K562 (cell line): ENCODE measurements at regions not wholly inside any gene's neighbourhood (a gene's known extent, or its start where the extent isn't known, plus 50 kb on each side); places are given as distances from the start of the nearest gene placed in this dataset.

Experiments used
- ATAC-seq: fragments of 200-7000 bp; cut with Tn5 transposase; 3 replicates; pipeline ENCODE4 v1.9.1; 2020; ENCODE audit warnings: moderate library complexity
- BruUV-seq: library from RNA; stranded (reverse); fragments of 400-500 nt; replicated peaks from 2 replicates; lab custom pipeline; 2021; lab: Mats Ljungman, UMichigan
- CTCF ChIA-PET: fragments of 300-600 bp; formaldehyde crosslinking; extraction: SDS; loops from one replicate; lab custom pipeline; 2021; ENCODE audit warnings: low intra/inter-chr PET ratio; lab: Yijun Ruan, JAX
- POLR2A ChIA-PET: fragments of 300-600, 350-650 bp; sonication (Branson Sonifier 250); formaldehyde crosslinking; extraction: SDS; loops from one replicate; lab custom pipeline; 2021; ENCODE audit warnings: antibody characterized with exemption, inconsistent platforms; lab: Yijun Ruan, JAX
- DNase-seq, 4 experiments: peaks; one replicate each; pipeline versions ENCODE4 v3.0.0 to v3.0.0-alpha.2; 2011 to 2018; ENCODE audit warnings: low spot score in 3 of 4, mixed read lengths in 3 of 4; ENCODE audit errors: extremely low read depth in 1 of 4
- FAIRE-seq: peaks from 2 replicates; lab custom pipeline; 2011; peaks lifted over from hg19 to GRCh38; lab: Jason Lieb, UNC
- H2AFZ ChIP-seq: 2 replicates; pipeline ENCODE4 v1.6.0; 2011; ENCODE audit warnings: low read depth, low read length, control low read depth, inconsistent platforms
- H3K27ac ChIP-seq: fragments of 200-600 bp; 3 replicates; pipeline ENCODE4 v1.8.0; 2011; ENCODE audit warnings: low read depth, mild to moderate bottlenecking, control low read depth, inconsistent platforms, low read length, moderate library complexity, mixed read lengths; ENCODE audit errors: extremely low read depth
- H3K27me3 ChIP-seq, 2 experiments: fragments of 300-600 bp in 1 of 2; 2 replicates in 1 of 2; 3 replicates in 1 of 2; pipeline versions ENCODE4 v1.6.0 to v1.8.0; 2011; ENCODE audit warnings: inconsistent platforms in 2 of 2, low read length in 2 of 2, mild to moderate bottlenecking in 1 of 2, mixed read lengths in 1 of 2, moderate library complexity in 1 of 2; ENCODE audit not compliant: control insufficient read depth in 2 of 2, insufficient read depth in 2 of 2
- H3K36me3 ChIP-seq: fragments of 300-600 bp; 3 replicates; pipeline ENCODE4 v1.8.0; 2011; ENCODE audit warnings: mild to moderate bottlenecking, low read length, inconsistent platforms; ENCODE audit not compliant: control insufficient read depth, insufficient read depth
- H3K4me1 ChIP-seq, 2 experiments: fragments of 200-600 bp in 1 of 2; replicated peaks in 1 of 2; 2 replicates in 1 of 2; 3 replicates in 1 of 2; pipeline versions ENCODE4 v1.5.1 to v1.8.0; 2011; ENCODE audit warnings: inconsistent platforms in 2 of 2, low read length in 2 of 2, mild to moderate bottlenecking in 1 of 2, mixed read lengths in 1 of 2, moderate library complexity in 1 of 2; ENCODE audit not compliant: control insufficient read depth in 2 of 2, insufficient read depth in 2 of 2
- H3K4me2 ChIP-seq: 2 replicates; pipeline ENCODE4 v1.6.1; 2011; ENCODE audit warnings: low read length, control low read depth, inconsistent platforms, mixed read lengths; ENCODE audit not compliant: insufficient read depth
- H3K4me3 ChIP-seq: fragments of 200-600 bp; sonication (generic), shearing (Covaris generic); 2 replicates; pipeline ENCODE4 v1.5.1; 2016; ENCODE audit warnings: control low read depth, inconsistent platforms
- H3K79me2 ChIP-seq: fragments of 200-600 bp; 3 replicates; pipeline ENCODE4 v1.8.0; 2011; ENCODE audit warnings: low read length, inconsistent platforms; ENCODE audit not compliant: control insufficient read depth, insufficient read depth
- H3K9ac ChIP-seq, 2 experiments: 2 replicates each; pipeline versions ENCODE4 v1.6.0 to v1.6.1; 2011; ENCODE audit warnings: low read depth in 2 of 2, low read length in 2 of 2, control low read depth in 1 of 2, inconsistent platforms in 1 of 2, mild to moderate bottlenecking in 1 of 2, mixed read lengths in 1 of 2; ENCODE audit not compliant: insufficient read depth in 1 of 2
- H3K9me1 ChIP-seq: one replicate; pipeline ENCODE4 v1.6.0; 2011; ENCODE audit warnings: inconsistent platforms, mild to moderate bottlenecking, low read length, moderate library complexity; ENCODE audit not compliant: control insufficient read depth, insufficient read depth
- H3K9me3 ChIP-seq: replicated peaks from 2 replicates; pipeline ENCODE4 v1.5.1; 2011; ENCODE audit warnings: low read depth, low read length, inconsistent platforms; ENCODE audit not compliant: control insufficient read depth, insufficient read depth
- H4K20me1 ChIP-seq: replicated peaks from 2 replicates; pipeline ENCODE4 v1.6.1; 2011; ENCODE audit warnings: low read length, inconsistent platforms, mixed read lengths; ENCODE audit not compliant: control insufficient read depth, insufficient read depth
- HDAC1 ChIP-seq, 2 experiments: fragments of 450-650 bp; IDR thresholded peaks; 2 replicates each; pipeline ENCODE4 v1.6.1; 2016 to 2017; ENCODE audit warnings: inconsistent platforms in 1 of 2, mild to moderate bottlenecking in 1 of 2, moderate library complexity in 1 of 2
- NR4A1 ChIP-seq, 2 experiments: fragments of 250-450 bp in 1 of 2; fragments of 450-650 bp in 1 of 2; sonication (Bioruptor Pico) in 1 of 2; IDR thresholded peaks; 2 replicates each; pipeline versions ENCODE4 v1.4.0 to v1.6.1; 2016 to 2020; ENCODE audit warnings: mild to moderate bottlenecking in 2 of 2, missing compliant biosample characterization in 1 of 2, missing genetic modification characterization in 1 of 2, moderate library complexity in 1 of 2
- TAF15 ChIP-seq: fragments of 200-400 bp; formaldehyde crosslinking; IDR thresholded peaks from 2 replicates; pipeline ENCODE4 v1.6.1; 2017; ENCODE audit warnings: mild to moderate bottlenecking, low read depth, low read length, moderate library complexity
- WGBS: fragments of 100-300 bp; shearing (Covaris generic); methylation state at CpG from one replicate; pipeline ENCODE4 v1.1.6; 2016; ENCODE audit warnings: low coverage, mixed read lengths; ENCODE audit not compliant: insufficient coverage; ENCODE audit errors: missing lambda C conversion rate; 5-methylcytosine and 5-hydroxymethylcytosine counted together
- in situ Hi-C: fragments of 300-500 bp; cut with MboI; formaldehyde crosslinking; loops from 4 replicates; pipeline ENCODE4 v1.15.0; 2018; ENCODE audit warnings: inconsistent platforms, mixed read lengths
- intact Hi-C: fragments of 100-400 bp; cut with micrococcal nuclease; formaldehyde crosslinking; loops from 2 replicates; pipeline ENCODE4 v1.14.2; 2022

DNA sequence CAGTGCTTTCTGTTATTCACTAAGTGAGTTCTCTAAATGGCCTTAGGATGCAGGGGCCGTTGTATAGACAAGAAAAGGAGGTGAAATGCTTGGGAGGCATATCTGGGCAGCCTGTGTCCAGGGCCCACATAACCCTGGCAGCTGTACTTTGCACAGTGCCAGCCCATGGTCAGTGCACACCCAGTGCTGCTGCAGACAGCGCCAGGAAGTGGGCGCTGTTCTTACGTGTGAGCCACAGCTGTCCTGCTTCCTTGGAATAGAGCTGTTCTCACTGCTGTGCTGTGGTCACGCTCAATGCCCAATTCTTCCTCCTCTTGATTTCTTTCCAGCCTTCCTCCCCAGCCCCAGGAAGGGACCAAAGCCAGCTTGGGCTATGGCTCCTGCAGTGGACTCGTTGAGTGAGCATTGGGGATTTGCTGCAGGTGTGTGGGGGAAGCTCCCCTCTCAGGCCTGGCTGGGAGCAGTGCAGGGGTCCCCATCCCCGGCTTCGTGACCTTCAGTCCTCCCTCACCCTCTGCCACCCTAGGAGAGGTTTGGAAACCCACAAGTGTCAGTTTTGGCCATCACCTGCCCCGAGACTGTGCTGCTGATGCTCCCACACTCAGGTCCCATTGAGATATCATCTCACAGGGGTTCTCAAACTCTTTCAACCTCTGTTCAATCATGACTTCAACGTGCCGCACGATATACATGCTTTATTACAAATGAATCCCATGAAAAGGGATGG lies 246.8 kb upstream of the EXOC2 start:
- Histone ChIP-seq H3K9ac (no peak overlapping the region), H3K9me1 (no peaks in the 10 kb centered on the region), H3K4me3 (no peak overlapping the region), H3K27ac (no peak overlapping the region), H3K79me2 (no peaks in the 10 kb centered on the region), H3K36me3 (no peaks in the 10 kb centered on the region), H4K20me1 (no peaks in the 10 kb centered on the region; the same call in 1 of the 2 replicates), H3K27me3 (peaks cover 7 to 42% of the 10 kb centered on the region in 2 experiments; a peak in 4 of 5 replicates), H3K9me3 (no peaks in the 10 kb centered on the region), H3K4me1 (no peaks in the 10 kb centered on the region), H2AFZ (no peak overlapping the region), H3K4me2 (no peak overlapping the region)
- WGBS, result 3% methylated on average over 12 of the region's 12 CpGs
- in situ Hi-C loops (no loop called here), intact Hi-C loops (no loop called here)
- TF ChIP-seq NR4A1 (CRISPR knock-in tag; IDR thresholded peaks at IDR 0.05) (no peak), NR4A1 (tag; IDR thresholded peaks at IDR 0.05) (no peak)
- ATAC-seq, result 0 out of 3 replicates have a peak, but pooled peaks have one; percentile 33
- no TSS peak for BruUV-seq
- FAIRE-seq, result no peak
- ChIA-PET CTCF (no interaction called here), POLR2A (interaction anchor here (0.7 kb wide), 1 partner anchor 30 kb away, joined by 3 read pairs; no protein-coding TSS in a partner anchor)
- DNase-seq, result no peak

DNA sequence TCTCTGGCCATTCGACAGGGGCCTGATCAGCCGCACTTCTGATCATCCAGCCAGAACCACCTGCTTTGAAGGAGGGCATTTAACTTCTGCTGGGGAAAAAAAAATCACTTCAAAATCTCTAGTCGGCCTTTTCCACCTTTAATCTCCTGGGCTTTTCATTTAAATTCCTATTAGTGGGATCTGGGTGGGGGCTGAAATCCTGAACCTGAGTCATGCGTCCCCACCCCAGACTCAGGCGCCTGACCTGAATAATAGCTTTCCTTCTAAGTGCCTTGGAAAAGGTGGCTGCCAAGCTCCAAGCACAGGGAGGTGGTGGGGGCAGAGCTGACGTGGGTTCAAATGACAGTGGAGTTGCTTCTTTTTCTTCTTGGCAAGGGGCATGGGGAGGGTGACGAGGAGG lies 246.0 kb upstream of the EXOC2 start:
- Histone ChIP-seq H4K20me1 (no peaks in the 10 kb centered on the region; the same call in 1 of the 2 replicates), H3K27me3 (peaks cover 7 to 42% of the 10 kb centered on the region in 2 experiments; a peak in 4 of 5 replicates), H3K9me1 (no peaks in the 10 kb centered on the region), H2AFZ (no peak overlapping the region), H3K4me1 (no peaks in the 10 kb centered on the region), H3K79me2 (no peaks in the 10 kb centered on the region), H3K36me3 (no peaks in the 10 kb centered on the region), H3K9me3 (no peaks in the 10 kb centered on the region), H3K4me2 (no peak overlapping the region), H3K9ac (no peak overlapping the region), H3K27ac (no peak overlapping the region), H3K4me3 (no peak overlapping the region)
- TF ChIP-seq TAF15 (no peak), HDAC1 (IDR thresholded peaks at IDR 0.05) (no peak)
- WGBS, result 0% methylated on average over 7 of the region's 7 CpGs
- in situ Hi-C loops (no loop called here), intact Hi-C loops (no loop called here)
- ChIA-PET CTCF (no interaction called here), POLR2A (interaction anchor here (0.7 kb wide), 1 partner anchor 31 kb away, joined by 3 read pairs; no protein-coding TSS in a partner anchor)
- FAIRE-seq (no peak), ATAC-seq (no peak), DNase-seq (no peak)
- no TSS peak for BruUV-seq
